NB4 (cell line): ENCODE measurements at regions not wholly inside any gene's neighbourhood (a gene's known extent, or its start where the extent isn't known, plus 50 kb on each side); places are given as distances from the start of the nearest gene placed in this dataset.

ENCODE experiments used
- DNase-seq: peaks from one replicate; pipeline ENCODE4 v3.0.0; 2010; ENCODE audit warnings: low read depth
- H3K4me3 ChIP-seq: one replicate; pipeline ENCODE4 v1.5.1; 2011; ENCODE audit warnings: mild to moderate bottlenecking, low read depth, low read length, moderate library complexity
- MYC ChIP-seq: IDR thresholded peaks from 2 replicates; pipeline ENCODE4 v1.6.1; 2011; ENCODE audit warnings: low read depth, low read length
- POLR2A ChIP-seq: IDR thresholded peaks from 2 replicates; pipeline ENCODE4 v1.6.1; 2011; ENCODE audit warnings: mild to moderate bottlenecking; ENCODE audit not compliant: insufficient read length; ENCODE audit errors: extremely low read depth
- TF ChIP-seq, protein P1 (sequence below): IDR thresholded peaks from one replicate; pipeline ENCODE4 v1.5.1; 2012; ENCODE audit warnings: low read depth, low read length
- TF ChIP-seq, protein P2 (sequence below): IDR thresholded peaks from 2 replicates; pipeline ENCODE4 v1.6.1; 2011; ENCODE audit warnings: low read depth, low read length

DNA sequence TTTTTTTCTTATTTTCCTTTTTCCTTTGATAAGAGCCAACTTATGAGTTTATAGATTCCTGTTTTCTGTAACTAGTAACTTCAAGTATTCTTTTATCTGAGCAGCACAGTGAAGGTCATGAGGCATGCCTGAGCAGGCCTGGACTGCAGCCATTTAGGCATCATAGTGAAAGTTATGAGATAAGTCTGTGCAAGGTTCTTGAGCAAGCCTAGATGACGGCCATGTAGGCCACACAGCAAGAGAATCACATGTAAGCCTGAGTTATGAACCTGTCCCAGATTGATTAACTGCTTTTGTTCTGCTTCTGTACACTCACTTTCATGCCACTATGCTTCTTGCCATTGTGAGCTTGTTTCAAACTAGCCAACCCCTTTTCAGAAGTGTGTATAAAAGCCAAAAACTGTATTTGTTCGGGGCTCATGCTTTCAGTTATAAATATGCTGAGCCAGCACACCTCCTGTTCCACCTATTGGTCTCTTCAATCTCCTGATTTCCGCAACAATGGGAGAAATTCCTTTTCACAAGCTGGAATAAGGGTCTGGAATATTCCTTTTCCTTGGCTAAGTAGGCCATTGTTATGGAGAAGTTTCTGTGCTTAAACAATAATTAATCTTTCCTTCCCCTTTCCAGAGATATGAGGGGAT lies 745.7 kb downstream of the FAM181B start:
- no peak for DNase-seq
- TF ChIP-seq MYC (no peak), POLR2A (no peak)
- TF ChIP-seq, protein P1, sequence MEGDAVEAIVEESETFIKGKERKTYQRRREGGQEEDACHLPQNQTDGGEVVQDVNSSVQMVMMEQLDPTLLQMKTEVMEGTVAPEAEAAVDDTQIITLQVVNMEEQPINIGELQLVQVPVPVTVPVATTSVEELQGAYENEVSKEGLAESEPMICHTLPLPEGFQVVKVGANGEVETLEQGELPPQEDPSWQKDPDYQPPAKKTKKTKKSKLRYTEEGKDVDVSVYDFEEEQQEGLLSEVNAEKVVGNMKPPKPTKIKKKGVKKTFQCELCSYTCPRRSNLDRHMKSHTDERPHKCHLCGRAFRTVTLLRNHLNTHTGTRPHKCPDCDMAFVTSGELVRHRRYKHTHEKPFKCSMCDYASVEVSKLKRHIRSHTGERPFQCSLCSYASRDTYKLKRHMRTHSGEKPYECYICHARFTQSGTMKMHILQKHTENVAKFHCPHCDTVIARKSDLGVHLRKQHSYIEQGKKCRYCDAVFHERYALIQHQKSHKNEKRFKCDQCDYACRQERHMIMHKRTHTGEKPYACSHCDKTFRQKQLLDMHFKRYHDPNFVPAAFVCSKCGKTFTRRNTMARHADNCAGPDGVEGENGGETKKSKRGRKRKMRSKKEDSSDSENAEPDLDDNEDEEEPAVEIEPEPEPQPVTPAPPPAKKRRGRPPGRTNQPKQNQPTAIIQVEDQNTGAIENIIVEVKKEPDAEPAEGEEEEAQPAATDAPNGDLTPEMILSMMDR: no peak
- TF ChIP-seq, protein P2, sequence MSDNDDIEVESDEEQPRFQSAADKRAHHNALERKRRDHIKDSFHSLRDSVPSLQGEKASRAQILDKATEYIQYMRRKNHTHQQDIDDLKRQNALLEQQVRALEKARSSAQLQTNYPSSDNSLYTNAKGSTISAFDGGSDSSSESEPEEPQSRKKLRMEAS: no peak
- no peak overlapping the region for H3K4me3 ChIP-seq

DNA sequence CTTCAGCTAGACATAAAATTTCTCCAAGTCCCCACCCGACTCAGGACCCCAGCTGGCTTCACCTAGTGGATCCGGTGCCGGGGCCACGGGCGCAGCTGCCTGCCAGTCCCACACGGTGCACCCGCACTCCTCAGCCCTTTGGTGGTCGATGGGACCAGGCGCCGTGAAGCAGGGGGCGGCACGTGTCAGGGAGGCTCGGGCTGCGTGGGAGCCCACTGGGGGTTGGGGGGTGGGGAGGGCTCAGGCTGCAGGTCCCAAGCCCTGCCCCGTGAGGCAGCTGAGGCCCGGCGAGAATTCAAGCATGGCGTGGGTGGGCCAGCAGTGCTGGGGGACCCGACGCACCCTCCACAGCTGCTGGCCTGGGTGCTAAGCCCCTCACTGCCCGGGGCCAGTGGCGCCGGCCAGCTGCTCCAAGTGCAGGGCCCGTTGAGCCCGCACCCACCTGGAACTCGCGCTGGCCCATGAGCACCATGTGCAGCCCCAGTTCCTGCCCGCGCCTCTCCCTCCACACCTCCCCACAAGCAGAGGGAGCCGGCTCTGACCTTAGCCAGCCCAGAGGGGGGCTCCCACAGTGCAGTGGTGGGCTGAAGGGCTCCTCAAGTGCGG lies 747.0 kb downstream of the FAM181B start:
- TF ChIP-seq, protein P1: no peak
- TF ChIP-seq, protein P2: no peak
- no peak for TF ChIP-seq MYC
- TF ChIP-seq POLR2A: no peak
- DNase-seq: no peak
- no peak overlapping the region for H3K4me3 ChIP-seq

DNA sequence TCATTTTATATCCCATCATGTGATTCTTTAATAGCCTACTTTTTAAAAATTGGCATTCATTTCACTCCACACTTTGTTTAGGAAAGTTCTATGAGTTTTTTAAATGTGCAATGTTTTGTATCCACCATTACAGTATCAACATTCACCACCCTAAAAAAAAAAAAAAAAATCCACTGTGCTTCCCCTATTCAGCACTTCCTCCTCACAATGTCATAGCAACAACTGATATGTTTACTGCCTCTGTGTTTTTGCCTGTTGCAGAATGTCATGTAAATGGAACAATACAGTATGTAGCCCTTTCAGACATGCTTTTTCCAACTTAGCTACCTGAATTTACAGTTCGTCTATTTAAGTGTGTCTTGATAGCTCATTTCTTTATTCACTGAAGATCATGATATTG lies 754.2 kb downstream of the FAM181B start:
- no peak overlapping the region for H3K4me3 ChIP-seq
- TF ChIP-seq, protein P1: no peak
- TF ChIP-seq MYC: no peak
- TF ChIP-seq POLR2A: no peak
- TF ChIP-seq, protein P2: no peak
- DNase-seq: no peak

DNA sequence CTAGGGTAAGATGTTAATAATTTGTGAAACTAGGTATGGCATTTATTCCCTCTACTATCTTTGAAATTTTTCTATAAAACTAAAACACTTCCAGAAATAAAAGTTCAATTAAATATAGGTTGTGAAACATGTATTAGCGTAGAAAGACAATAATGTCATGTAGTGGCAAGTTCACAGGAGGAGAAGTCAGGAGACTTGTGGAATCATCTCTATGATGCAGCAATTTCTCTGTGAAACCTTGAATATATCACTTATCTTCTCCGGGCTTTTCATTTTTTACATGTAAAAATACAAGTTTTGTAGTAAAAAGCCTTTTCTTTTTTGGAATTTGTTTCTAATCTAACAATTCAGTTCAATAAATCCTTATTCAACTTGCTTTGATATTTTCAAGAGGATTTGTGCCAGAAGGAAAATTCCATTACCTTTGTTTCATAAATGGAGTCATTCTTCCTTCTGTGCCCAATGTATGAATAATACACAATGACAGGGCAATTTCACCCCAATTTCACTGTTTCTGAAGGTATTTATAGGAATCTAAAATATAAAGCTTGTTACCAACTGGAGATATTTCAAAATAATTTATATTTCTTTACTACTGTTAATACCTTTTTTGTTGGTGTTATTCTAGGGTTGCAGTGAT lies 758.3 kb downstream of the FAM181B start:
- no peak overlapping the region for H3K4me3 ChIP-seq
- TF ChIP-seq, protein P2: no peak
- TF ChIP-seq, protein P1: no peak
- TF ChIP-seq MYC (no peak), POLR2A (no peak)
- DNase-seq: no peak

DNA sequence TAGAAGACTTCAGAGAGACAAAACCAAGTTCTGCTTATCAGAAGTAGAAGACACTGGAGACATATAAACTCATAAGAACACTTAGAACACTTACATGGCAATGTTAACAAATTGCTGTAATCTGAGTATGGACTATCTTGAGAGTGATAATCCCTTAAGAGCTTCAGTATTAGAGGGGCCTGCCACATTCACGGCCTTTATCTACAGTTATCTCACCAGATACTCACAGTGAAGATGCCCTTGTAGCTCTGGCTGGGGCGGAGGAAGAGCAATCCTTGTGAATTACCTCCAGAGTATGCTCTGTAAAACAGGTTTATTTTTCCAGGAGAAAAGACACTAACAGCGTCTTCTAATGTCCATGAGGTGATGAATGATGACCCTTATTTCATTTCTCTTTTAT lies 762.8 kb downstream of the FAM181B start:
- TF ChIP-seq, protein P1: no peak
- TF ChIP-seq MYC (no peak), POLR2A (no peak)
- TF ChIP-seq, protein P2: no peak
- no peak for DNase-seq
- H3K4me3 ChIP-seq: no peak overlapping the region
